Lung (tissue), 11 donors: ENCODE measurements at regions not wholly inside any gene's neighbourhood (a gene's known extent, or its start where the extent isn't known, plus 50 kb on each side); places are given as distances from the start of the nearest gene placed in this dataset.

Experiments
- ATAC-seq: fragments of 200-7000 bp; cut with Tn5 transposase; one replicate; pipeline ENCODE4 v1.9.1; 2020; ENCODE audit warnings: moderate number of reproducible peaks; ENCODE audit not compliant: insufficient read depth, low FRiP score
- DNase-seq, 3 donors: peaks; one replicate each; pipeline ENCODE4 v3.0.0-alpha.2; 2013 to 2017
- H3K27ac ChIP-seq, 2 donors: one replicate each; pipeline ENCODE4 v1.5.1; 2013; ENCODE audit warnings: mild to moderate bottlenecking in 2 of 2, moderate library complexity in 2 of 2, control low read depth in 1 of 2, inconsistent platforms in 1 of 2, low read depth in 1 of 2, low read length in 1 of 2
- H3K27me3 ChIP-seq, 3 donors: one replicate each; pipeline ENCODE4 v1.5.1; 2013; ENCODE audit warnings: low read length in 2 of 3; ENCODE audit not compliant: control insufficient read depth in 3 of 3, insufficient read depth in 3 of 3
- H3K36me3 ChIP-seq, 4 donors: one replicate each; pipeline ENCODE4 v1.5.1; 2013; ENCODE audit warnings: low read length in 4 of 4, mild to moderate bottlenecking in 1 of 4, moderate library complexity in 1 of 4; ENCODE audit not compliant: control insufficient read depth in 4 of 4, insufficient read depth in 4 of 4
- H3K4me1 ChIP-seq, 5 donors: one replicate each; pipeline ENCODE4 v1.5.1; 2013; ENCODE audit warnings: low read length in 5 of 5, mild to moderate bottlenecking in 2 of 5, moderate library complexity in 1 of 5; ENCODE audit not compliant: control insufficient read depth in 5 of 5, insufficient read depth in 5 of 5
- H3K4me3 ChIP-seq: one replicate; pipeline ENCODE4 v1.5.1; 2013; ENCODE audit warnings: mild to moderate bottlenecking, control low read depth, moderate library complexity
- H3K9ac ChIP-seq, 2 donors: one replicate each; pipeline ENCODE4 v1.5.1; 2013; ENCODE audit warnings: low read length in 2 of 2, control low read depth in 1 of 2; ENCODE audit not compliant: insufficient read depth in 1 of 2
- H3K9me3 ChIP-seq, 4 donors: one replicate each; pipeline ENCODE4 v1.5.1; 2013; ENCODE audit warnings: low read length in 3 of 4, mild to moderate bottlenecking in 1 of 4, moderate library complexity in 1 of 4; ENCODE audit not compliant: control insufficient read depth in 4 of 4, insufficient read depth in 3 of 4
- WGBS, 2 donors: extraction: QIAGEN DNeasy Blood & Tissue Kit; methylation state at CpG; one replicate each; pipeline ENCODE4 v1.1.7; 2013; 5-methylcytosine and 5-hydroxymethylcytosine counted together
- TF ChIP-seq, protein P1 (sequence below): IDR thresholded peaks from 2 replicates; pipeline ENCODE4 v1.5.1; 2012; ENCODE audit warnings: mild to moderate bottlenecking; ENCODE audit errors: control extremely low read depth, extremely low read depth
- donor health status: control.
- donor health status: control.
- donor health status: Bipolar disorder and iron deficiency.
- donor health status: healthy.
- donor health status: DM: yes; HTN: yes; CAD: no.

DNA sequence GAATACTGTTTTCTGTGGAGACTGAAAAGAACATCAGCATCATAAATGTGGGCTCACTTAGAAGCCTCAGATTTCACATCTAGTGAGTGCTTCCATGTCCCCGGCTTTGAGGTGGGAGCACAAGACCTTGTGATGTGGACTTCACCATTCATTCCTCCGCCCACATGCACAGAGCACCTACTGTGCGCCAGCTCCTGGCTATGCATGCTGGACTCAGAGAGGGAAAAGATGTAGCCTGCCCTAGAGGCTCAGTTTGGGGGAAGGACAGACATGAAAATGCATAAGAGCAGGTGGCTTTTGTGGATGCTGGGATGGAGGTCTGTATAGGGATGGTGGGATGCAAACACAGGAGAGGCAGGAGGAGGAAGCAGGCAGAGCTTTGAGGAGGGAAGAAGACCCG is 65.0 kb downstream of the SERPINA3 start:
- Histone ChIP-seq H3K9ac (no peak overlapping the region), H3K36me3 (no peaks in the 10 kb centered on the region), H3K4me1 (peaks cover 0 to 9% (median 0%) of the 10 kb centered on the region in 5 donors), H3K27ac (no peak overlapping the region), H3K27me3 (no peaks in the 10 kb centered on the region), H3K9me3 (no peaks in the 10 kb centered on the region), H3K4me3 (no peak overlapping the region)
- ATAC-seq = no peak
- no peak for DNase-seq
- TF ChIP-seq, protein P1, sequence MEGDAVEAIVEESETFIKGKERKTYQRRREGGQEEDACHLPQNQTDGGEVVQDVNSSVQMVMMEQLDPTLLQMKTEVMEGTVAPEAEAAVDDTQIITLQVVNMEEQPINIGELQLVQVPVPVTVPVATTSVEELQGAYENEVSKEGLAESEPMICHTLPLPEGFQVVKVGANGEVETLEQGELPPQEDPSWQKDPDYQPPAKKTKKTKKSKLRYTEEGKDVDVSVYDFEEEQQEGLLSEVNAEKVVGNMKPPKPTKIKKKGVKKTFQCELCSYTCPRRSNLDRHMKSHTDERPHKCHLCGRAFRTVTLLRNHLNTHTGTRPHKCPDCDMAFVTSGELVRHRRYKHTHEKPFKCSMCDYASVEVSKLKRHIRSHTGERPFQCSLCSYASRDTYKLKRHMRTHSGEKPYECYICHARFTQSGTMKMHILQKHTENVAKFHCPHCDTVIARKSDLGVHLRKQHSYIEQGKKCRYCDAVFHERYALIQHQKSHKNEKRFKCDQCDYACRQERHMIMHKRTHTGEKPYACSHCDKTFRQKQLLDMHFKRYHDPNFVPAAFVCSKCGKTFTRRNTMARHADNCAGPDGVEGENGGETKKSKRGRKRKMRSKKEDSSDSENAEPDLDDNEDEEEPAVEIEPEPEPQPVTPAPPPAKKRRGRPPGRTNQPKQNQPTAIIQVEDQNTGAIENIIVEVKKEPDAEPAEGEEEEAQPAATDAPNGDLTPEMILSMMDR = no peak
- 79 to 80% methylated on average over 4 of the region's 4 CpGs for WGBS, 2 donors

DNA sequence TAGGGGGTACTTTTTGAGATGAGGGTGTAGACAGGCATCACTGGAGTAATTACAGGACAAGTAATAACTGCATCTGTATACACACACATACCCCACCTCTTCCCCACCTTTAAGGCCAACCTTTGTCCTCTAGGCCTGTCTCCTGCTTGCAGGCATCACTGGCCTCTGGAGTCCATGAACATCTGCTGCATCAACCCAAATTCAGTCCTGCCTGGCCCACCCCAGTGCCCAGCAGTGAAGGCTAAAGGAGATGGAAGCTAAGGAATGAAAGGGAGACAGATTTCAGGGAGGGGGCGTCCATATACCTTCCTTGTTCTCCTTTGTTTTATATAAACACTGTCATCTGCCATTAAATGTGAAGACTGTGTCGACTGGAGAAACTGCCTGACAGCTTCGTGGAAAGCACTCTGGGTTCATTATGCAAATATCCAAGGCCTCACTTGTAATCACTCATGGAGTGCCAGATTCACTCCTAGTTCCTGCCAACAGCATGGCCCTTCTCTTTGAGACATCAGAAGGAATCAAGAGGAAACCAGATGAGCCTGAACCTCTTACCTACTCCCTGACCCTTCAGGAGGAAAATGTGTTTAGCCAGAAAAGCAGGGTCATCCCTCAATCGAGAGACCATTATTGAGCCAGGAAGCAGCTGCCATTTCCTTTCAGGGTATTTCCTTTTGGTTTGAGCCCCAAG is 64.4 kb downstream of the SERPINA3 start:
- WGBS, 2 donors = 40 to 53% methylated on average over 4 of the region's 4 CpGs
- Histone ChIP-seq H3K27me3 (no peaks in the 10 kb centered on the region), H3K36me3 (no peaks in the 10 kb centered on the region), H3K27ac (no peak overlapping the region), H3K9ac (no peak overlapping the region), H3K9me3 (no peaks in the 10 kb centered on the region), H3K4me3 (no peak overlapping the region), H3K4me1 (peaks cover 0 to 9% (median 0%) of the 10 kb centered on the region in 5 donors)
- TF ChIP-seq, protein P1 = no peak
- DNase-seq (peak in 1 of 3 donors; percentile 11), ATAC-seq (no peak)

DNA sequence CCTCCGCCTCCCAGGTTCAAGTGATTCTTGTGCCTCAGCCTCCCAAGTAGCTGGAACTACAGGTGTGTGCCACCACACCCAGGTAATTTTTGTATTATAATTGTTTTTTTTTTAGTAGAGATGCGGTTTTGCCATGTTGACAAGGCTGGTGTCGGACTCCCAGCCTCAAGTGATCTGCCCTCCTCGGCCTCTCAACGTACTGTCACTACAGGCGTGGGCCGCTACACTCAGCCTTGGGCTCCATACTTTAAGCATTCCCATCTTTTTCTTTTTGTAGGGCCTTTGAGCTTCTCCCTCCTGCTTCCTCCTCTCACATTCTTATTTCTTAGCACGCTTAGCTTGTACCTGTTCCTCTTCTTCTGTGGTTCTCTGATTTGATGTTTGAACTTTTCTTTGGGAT is 62.8 kb downstream of the SERPINA3 start:
- 95 to 97% methylated on average over 8 of the region's 8 CpGs for WGBS, 2 donors
- no peak overlapping the region for H3K27ac ChIP-seq

More for the DNA sequence above, 62.8 kb downstream of the SERPINA3 start:
- H3K9ac ChIP-seq = no peak overlapping the region
- H3K4me3 ChIP-seq = no peak overlapping the region
- H3K9me3 ChIP-seq = no peaks in the 10 kb centered on the region
- H3K36me3 ChIP-seq = no peaks in the 10 kb centered on the region
- DNase-seq (no peak), ATAC-seq (no peak)
- TF ChIP-seq, protein P1 = no peak
- peaks cover 0 to 9% (median 0%) of the 10 kb centered on the region in 5 donors for H3K4me1 ChIP-seq
- H3K27me3 ChIP-seq = peaks cover 0 to under 1% (median 0%) of the 10 kb centered on the region in 3 donors
